GM21576 (cell line): ENCODE measurements at regions not wholly inside any gene's neighbourhood (a gene's known extent, or its start where the extent isn't known, plus 50 kb on each side); places are given as distances from the start of the nearest gene placed in this dataset.
A peak's percentile ranks its signal among the peaks of the same experiment; 100 is the strongest.

ENCODE experiments used
- ATAC-seq: cut with Tn5 transposase; IDR thresholded peaks from one replicate; pipeline ENCODE4 v1.9.1; 2021; ENCODE audit warnings: mild to moderate bottlenecking, moderate library complexity; ENCODE audit not compliant: unreplicated experiment

- ATAC-seq = no peak
Observed at GRCh38 chr4:171759274-171759673, 53.9 kb upstream of the GALNTL6 start.

GRCh38 chr4:171751538-171751937 lies 61.7 kb upstream of the GALNTL6 start:
- ATAC-seq = no peak

- ATAC-seq = no peak
Observed at GRCh38 chr4:171746418-171746817, 66.8 kb upstream of the GALNTL6 start.

- ATAC-seq = no peak
Observed at GRCh38 chr4:171742436-171742835, 70.8 kb upstream of the GALNTL6 start.

GRCh38 chr4:171727185-171727584 lies 86.0 kb upstream of the GALNTL6 start:
- no peak for ATAC-seq

- no peak for ATAC-seq
Observed at GRCh38 chr4:171721937-171722336, 91.3 kb upstream of the GALNTL6 start.

GRCh38 chr4:171719691-171720090 lies 93.5 kb upstream of the GALNTL6 start:
- ATAC-seq = no peak

- ATAC-seq = no peak
Observed at GRCh38 chr4:171718665-171719064, 94.5 kb upstream of the GALNTL6 start.

GRCh38 chr4:171718069-171718468 lies 95.1 kb upstream of the GALNTL6 start:
- ATAC-seq = no peak

- ATAC-seq = no peak
Observed at GRCh38 chr4:171717231-171717741, 95.9 kb upstream of the GALNTL6 start.

- no peak for ATAC-seq
Observed at GRCh38 chr4:171715973-171716372, 97.2 kb upstream of the GALNTL6 start.

- ATAC-seq = no peak
Observed at GRCh38 chr4:171714791-171715454, 98.3 kb upstream of the GALNTL6 start.

- no peak for ATAC-seq
Observed at GRCh38 chr4:171710743-171711142, 102.5 kb upstream of the GALNTL6 start.

GRCh38 chr4:171676555-171677215 lies 136.5 kb upstream of the GALNTL6 start:
- peak; percentile 99 for ATAC-seq

GRCh38 chr4:171674781-171675180 lies 138.4 kb upstream of the GALNTL6 start:
- no peak for ATAC-seq

GRCh38 chr4:171668403-171668802 lies 144.8 kb upstream of the GALNTL6 start:
- no peak for ATAC-seq

- ATAC-seq = no peak
Observed at GRCh38 chr4:171667906-171668305, 145.3 kb upstream of the GALNTL6 start.

GRCh38 chr4:171651071-171651470 lies 162.1 kb upstream of the GALNTL6 start:
- ATAC-seq = no peak

GRCh38 chr4:171650543-171650942 lies 162.7 kb upstream of the GALNTL6 start:
- peak; percentile 69 for ATAC-seq

GRCh38 chr4:171648926-171649325 lies 164.3 kb upstream of the GALNTL6 start:
- no peak for ATAC-seq

GRCh38 chr4:171646984-171647383 lies 166.2 kb upstream of the GALNTL6 start:
- no peak for ATAC-seq

- peak; percentile 87 for ATAC-seq
Observed at GRCh38 chr4:171644430-171645057, 168.7 kb upstream of the GALNTL6 start.
